HG03571 (cell line): ENCODE measurements at regions not wholly inside any gene's neighbourhood (a gene's known extent, or its start where the extent isn't known, plus 50 kb on each side); places are given as distances from the start of the nearest gene placed in this dataset.

ENCODE experiments used
- ATAC-seq: cut with Tn5 transposase; IDR thresholded peaks from one replicate; pipeline ENCODE4 v1.9.1; 2021; ENCODE audit not compliant: unreplicated experiment

DNA sequence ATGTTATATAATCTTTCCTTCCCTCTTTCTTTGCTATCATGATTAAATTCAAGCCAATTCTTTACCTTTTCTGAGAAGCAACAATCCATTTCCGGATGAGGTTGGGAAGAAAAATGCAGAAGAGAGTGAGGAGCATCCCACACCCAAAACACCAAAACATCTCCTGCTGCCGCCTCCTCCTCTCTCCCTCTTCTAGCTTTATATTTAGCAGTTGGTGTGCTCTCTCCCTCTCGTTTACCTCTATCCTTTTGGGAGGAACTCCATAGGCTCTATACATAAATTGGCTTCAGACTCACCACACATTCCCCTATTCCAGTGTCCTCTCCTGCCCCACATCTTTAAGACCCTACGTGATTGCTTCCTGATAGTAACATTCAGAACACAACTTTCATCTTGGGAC, 332.2 kb upstream of the PLXNA2 start:
- ATAC-seq: no peak

DNA sequence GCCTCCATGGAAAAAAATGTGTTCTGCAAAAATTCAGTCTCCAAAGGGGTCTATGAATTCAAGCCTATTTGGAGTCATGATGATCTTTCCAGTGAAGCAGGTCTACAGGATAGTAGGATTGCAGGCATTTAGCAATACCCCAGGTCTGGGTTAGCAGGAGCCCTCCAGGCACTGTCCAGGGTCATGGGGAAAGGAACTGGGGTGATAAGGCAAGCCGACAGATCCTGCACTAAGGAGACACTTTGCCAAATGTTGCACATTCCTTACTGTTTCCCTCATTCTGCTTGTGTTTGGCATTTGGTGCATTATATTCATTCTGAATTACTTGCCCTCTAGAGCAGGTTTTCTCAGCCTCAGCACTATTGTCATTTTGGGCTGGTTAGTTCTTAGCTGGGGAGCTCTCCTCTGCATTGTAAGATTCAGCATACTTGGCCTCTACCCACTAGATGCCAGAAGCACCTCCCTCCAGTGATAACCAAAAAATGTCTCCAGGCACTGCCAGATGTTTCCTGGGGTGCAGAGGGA, 333.3 kb upstream of the PLXNA2 start:
- no peak for ATAC-seq

DNA sequence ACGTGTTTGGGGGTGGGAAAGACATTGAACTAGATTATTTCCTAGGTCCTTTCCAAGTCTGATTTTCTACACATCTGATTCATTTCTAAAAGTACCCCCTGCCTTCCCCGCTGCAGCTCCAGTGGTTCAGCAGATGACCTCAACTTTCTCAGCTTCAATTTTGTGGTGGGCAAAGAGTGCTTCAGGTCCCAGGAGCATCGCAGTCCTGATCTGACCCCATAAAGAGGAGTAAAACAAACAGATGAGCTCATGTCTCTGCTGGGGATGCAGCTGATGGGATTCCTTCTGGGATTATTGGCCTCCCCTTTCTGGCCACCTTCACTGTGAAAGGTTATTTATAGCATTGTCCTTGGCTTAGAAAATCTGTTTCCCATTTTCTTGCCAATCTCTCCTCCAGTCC, 337.0 kb upstream of the PLXNA2 start:
- ATAC-seq: no peak

DNA sequence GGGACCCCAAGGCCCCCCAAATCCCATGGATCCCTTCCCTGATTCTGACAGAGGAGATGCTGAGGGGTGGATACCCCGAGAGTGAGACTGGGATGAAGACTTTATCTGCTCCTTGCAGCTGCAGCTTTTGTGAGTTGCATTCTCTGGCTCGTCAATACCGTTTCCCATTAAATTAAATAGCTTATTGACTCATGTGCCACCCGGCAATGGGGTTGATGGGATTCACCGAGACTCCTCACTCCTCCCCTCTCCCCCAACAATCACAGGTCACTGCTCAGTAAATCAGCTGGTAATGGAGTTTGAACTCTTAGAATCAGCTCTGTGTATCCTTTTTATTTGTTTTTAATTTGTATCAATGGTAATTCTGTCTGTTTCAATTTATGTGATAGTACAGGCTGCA, 337.5 kb upstream of the PLXNA2 start:
- ATAC-seq: no peak

DNA sequence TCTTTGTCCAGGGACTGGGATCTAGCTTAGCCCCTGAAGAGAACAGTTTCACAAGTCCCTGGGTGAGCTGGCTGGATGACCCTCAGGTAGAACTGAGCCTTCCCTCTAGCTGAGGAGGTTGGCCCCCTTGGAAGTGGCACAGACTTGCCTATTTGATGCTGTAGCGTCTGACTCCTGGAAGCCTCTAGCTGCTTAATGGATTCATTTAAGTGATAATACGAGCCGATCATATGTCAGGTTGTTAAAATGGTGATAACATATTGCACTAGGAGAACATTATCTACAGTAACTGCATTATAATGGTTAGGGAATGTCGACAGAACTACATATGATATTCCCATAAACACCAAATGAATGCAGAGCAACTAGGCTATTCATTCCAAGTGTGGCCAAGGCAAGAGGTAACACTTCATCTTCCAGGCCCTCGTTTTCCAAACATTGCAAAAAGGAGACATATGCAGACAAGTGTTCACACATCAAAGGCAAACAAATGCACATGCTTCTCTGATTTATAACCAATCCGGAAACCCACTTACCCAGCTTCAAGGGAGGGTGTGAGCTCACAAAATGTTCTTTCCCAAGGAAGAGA, 340.1 kb upstream of the PLXNA2 start:
- ATAC-seq: no peak

DNA sequence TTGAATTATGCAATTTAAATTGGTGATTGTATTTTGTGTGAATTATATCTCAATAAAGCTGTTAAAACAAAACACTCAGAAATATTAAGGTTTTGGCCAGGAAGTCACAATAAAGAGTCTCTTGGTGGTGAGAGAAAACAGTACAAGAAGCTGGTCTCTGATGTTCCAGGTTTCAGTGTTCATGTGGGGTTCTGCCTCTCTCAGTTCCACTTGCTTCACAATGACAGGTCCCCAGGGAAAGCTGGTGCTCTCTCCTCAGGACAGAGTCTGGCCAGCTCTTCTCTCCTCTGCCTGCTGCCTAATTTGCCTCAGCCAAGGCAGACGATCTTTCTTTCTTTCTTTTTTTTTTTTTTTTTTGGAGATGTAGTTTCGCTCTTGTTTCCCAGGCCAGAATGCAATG, 342.9 kb upstream of the PLXNA2 start:
- peak; percentile 97 for ATAC-seq

DNA sequence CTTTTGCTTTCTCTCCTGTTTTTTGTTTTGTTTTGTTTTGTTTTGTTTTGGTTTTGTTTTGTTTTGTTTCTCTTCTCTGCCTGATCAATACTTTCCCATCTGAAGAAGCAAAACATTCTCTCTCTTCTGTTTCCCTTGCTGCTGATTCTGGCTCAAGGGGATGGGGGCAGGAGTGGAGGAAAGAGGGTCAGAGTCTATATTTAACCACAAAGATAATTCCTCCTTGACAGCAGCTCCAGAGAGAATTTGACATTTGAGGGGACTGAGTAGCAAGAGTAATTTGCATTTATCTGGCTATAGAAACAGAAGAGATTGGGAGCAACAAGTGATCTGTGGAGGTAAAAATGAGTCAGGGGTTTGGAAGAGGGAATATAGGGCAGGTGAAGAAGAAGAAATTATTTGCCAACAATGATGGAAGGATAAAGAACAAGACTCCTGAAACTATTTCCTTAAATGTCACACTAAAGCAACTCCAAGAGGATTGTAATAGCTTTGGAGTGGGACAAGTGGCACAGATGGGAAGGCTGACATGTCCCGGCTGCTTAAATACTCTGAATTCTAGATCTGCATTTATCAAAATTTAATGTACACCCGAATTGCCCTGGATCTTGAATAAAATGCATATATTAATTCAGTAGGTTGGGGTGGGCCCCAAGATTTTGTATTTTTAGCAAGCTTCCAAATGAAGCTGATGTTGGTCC, 349.3 kb upstream of the PLXNA2 start:
- no peak for ATAC-seq

DNA sequence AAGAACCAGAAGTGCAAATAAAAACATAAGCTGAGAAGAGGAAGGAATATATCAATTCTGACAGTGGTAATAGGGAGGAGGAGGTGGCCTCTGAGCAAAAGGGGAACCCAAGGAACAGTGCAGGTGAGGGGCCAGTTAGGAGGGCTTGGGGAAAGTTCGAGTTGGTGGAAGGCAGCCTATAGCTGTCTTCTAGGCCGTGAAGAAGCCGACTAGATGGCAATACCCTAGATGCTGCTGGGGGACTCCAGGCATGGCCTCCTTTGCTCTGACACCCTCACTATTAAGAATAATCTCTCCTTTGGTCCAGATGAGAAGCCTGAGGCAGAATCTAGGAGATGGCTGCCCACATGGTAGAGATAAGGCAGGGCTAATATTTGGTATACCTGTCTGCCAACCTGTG, 351.1 kb upstream of the PLXNA2 start:
- no peak for ATAC-seq

DNA sequence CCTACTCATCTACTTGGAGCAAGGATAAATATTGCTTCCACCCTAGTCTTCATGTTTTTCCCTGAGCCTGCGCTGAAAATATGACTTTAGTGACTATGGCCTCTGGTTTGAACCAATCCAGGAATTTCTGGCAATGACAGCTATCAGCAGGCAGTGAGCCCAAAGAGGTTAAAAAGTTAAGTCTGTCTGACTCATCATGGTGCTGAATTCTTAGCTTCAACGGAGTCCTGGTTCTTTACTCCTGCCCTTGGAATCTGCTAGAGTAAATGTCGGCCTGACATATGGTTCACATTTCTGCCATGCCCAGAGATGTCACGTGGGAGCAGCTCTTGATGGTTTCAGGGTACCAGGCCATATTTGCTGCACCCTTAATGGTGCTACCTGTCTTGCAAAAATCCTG, 351.6 kb upstream of the PLXNA2 start:
- no peak for ATAC-seq

DNA sequence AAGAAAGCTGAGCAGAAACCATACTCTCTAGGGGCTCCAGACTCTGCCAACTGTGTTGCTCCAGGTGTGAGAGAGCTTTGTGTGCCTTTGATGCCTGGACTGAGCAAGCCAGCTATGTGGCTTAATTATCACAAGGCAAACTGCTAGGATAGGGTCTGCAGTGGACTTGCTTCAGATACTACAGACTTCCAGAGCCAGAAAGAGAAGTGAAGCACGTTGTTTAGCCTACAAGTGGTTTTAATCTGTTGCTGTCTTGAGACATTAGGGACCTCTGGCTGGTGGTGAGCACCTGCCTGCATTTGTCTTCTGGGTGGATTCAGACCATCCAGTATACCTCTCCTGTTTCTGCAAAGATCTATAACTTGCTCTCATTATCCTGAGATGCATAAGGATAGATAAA, 353.4 kb upstream of the PLXNA2 start:
- ATAC-seq: no peak

DNA sequence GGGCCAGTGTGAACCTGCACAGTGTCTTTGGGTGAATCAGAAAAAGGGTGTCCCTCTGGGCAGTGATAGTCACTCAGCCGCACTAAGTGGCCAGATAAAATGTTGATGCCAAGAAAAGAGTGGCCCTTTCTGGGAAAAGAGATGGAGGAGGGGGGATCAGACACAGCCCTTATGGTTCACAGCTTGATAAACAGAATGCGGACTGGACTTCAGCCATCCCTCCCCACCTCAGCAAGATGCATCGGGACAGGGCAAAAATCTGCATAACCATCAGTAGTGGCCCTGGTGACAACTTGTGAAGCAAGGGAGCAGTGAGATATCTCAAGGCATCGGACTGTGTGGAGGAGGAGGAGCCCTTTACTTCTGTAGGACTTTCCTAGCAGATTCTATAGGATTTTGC, 353.8 kb upstream of the PLXNA2 start:
- no peak for ATAC-seq

DNA sequence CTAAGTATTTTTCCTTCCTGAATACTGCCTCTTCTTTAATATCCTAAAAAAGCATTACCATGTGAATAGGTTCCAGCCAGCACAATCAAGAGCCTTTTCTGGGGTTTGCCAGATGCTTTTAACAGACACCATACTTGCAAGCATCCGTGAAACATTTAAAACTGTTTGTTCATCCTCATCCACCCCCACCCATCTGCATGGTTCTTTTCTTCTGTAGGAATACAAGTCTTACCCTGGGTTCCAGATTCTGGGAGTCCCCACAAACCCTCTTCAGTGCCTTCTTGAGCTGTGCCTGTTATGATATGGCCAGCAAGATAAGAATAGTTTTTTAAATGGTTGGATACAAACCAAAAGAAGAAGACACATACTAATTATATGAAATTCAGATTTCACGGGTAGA, 354.9 kb upstream of the PLXNA2 start:
- no peak for ATAC-seq

DNA sequence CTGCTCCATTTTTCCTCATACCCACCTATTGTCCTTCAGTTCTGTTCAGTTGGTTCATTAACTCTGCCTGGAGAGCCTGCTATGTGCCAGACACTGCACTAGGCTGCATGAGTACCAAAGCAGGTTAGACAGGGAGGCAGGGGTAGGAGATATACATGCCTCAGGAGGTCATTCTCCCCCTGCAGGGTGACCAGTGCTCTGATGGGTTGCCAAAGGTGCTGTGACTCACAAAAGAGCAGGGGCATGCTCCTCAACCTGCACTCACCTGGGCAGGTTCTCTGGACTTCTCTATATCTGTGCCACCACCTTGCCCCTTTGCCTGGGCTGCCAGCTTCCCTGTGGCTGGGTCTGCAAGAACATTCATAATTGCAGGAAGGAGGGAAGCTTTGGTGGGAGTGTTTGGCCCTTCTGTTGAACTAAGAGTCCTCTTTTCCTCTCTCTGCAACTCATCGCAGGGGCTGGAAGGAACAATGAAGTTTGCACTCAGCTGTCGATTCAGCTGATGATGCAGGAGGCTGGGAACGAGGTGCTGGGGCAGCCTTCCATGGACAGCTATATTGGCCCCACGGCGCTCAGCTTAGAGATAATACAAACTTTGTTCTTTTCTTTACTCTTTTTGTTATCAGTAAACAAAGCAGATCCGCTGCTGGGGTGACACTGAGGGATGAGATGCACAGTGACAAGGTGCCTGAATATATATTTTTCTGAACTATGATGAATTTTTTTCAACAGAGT, 356.4 kb upstream of the PLXNA2 start:
- ATAC-seq: no peak

DNA sequence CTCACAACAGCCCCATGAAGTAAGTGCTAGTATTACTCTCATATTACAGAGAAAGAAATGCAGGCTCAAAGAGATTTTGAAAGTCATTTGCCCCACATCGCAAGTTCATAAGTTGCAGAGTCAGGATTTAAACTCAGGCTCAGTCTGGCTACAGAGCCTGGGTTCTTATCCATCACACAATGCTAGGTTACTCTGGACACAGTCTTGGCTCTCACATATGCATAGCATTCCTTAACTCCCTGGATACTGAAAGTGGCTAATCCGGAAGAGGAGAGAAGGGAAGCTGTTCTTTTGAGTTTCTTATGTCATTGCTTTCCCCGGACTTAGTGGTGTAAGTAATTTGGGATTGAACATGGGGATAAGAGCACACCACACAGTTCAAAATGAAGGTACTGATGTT, 357.4 kb upstream of the PLXNA2 start:
- no peak for ATAC-seq

DNA sequence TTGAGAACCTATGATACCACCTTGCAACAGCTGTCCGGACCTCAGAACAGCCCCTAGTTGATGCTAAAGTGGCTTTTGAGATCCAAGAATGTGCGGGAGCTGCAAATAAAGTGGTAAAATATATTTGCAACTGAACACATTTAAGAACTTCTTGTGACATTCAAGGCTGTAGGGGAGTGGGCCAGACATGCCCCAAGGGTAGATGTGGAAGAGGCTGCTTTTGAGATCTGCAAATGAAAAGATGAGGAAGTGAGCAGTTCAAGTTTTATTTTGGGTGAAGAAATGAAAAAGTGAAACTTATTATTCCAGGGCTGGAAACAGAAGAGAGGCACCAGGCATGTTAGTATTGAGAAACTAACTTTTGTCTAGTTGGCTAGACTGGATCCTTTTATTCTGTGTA, 359.5 kb upstream of the PLXNA2 start:
- no peak for ATAC-seq

DNA sequence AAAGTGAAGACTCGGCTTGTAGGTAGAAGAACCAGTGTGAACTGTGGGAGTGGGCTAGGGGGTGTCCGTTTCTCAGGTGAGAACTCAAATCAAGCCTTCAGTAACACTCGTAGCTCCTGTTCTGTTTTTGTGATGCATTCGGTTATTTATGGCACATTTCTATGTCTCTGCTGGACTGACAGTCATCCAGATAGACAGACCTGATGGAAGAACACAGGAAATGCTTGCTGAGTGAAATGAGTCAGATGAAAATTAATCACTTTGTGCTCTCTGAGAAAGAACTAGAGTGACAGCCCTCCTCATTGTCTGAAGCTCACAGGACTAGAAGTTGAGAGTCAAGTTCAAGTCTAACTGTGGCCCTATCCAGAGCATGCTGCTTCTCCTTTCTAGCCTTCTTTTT, 360.1 kb upstream of the PLXNA2 start:
- ATAC-seq: peak; percentile 97

DNA sequence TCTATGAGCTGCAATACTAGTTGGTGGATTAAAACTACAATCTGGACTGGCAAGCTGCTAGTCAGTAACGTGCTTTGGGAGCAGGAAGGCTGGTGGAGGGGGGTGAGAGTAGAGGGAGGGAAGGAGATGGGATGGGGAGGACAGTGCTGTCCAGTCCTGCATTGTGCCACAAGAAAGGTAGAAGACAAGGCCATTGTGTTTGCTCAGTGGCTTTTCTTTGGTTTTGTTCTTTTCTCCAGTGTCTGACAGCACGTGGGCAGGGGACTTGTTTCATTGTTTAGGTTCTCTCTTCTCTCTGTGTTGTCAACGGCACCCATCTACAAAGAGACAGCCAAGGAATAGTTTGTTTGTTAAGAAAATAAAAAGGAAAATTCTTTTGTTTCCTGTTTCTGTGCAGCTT, 362.8 kb upstream of the PLXNA2 start:
- no peak for ATAC-seq

DNA sequence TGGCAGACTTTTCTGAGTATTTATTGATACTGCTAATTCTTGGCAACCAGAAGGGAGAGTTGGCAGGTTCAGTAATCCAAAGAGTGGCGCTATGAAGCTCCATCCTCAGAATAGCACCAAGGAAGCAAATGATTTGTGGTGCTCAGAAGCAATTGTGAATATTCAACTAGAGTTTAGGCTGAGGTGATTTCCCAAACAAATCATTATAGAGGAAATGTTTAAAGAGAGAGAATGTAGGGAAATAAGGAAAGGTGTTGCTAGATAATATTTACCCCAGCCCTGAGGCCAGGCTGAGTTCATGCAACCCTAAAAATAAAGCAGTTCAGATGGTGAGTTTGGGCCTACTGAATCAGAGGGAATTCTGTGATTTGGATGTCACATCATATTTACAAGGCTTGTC, 363.4 kb upstream of the PLXNA2 start:
- no peak for ATAC-seq

DNA sequence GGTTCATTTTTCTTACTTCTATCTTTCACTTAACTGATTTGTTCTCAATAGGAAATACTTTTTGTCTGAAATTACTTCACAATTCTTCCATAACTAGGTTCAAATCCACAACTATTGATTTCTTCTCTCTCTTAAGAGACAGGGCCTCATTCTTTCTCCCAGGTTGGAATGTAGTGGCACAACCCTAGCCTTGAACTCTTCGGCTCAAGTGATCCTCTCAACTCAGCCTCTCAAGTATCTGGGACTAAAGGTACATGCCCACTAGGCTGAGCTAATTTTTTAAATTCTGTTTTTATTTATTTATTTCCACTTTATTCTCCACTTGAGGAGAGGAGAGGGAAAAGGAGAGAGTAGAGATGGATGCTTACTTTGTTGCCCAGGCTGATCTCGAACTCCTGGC, 370.4 kb upstream of the PLXNA2 start:
- no peak for ATAC-seq

DNA sequence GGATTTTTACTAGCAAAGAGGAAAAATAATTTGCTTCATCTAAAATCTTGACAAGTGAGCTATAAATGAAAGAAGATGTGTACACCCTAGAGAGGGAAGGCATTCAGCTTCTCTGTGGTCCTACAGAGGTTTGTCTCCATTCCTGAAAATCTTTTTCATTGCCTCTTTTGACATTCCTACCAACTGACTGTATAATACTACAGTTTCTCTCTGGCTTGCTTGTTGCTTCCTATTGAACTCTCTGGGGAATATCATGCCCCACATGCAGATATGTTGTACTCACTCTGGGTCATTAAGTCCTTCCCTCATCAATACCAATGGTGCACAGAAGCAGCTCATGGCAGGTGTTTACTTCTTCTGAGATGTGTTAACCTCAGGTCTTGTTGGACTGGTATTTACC, 371.2 kb upstream of the PLXNA2 start:
- no peak for ATAC-seq

DNA sequence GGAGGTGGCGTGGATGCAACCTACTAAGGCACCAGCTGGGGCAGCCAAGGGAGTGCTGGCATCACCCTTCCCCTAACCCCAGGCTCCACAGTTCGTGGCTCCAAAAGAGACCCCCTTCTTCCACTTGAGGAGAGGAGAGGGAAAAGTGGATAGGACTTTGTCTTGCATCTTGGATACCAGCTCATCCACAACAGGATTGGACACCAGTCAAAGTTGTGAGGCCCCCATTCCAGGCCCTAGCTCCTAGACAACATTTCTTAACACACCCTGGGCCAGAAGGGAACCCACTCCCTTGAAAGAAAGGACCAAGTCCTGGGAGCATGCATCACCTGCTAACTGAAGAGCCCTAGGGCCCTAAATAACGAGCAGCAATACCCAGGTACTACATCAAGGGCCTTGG, 372.6 kb upstream of the PLXNA2 start:
- no peak for ATAC-seq
